Upper lobe of left lung (tissue), 4 donors: ENCODE measurements at regions not wholly inside any gene's neighbourhood (a gene's known extent, or its start where the extent isn't known, plus 50 kb on each side); places are given as distances from the start of the nearest gene placed in this dataset.

Experiments
- CTCF ChIP-seq, 6 experiments: fragments of 450-650 bp in 4 of 6; fragments of 200-600 bp in 2 of 6; sonication (generic) in 2 of 6; IDR thresholded peaks; one replicate each; pipeline ENCODE4 v1.5.1; 2016 to 2019; ENCODE audit warnings: antibody characterized with exemption in 6 of 6
- EP300 ChIP-seq, 4 donors: sonication (generic); formaldehyde crosslinking; IDR thresholded peaks; one replicate each; pipeline ENCODE4 v1.5.1; 2017; ENCODE audit warnings: antibody characterized with exemption in 4 of 4, control low read depth in 2 of 4

- TF ChIP-seq CTCF (IDR thresholded peaks at IDR 0.05) (no peak), EP300 (IDR thresholded peaks at IDR 0.05) (no peak)
Measured at GRCh38 chr12:126384026-126384564, 1318.9 kb downstream of the AACS start.
